Astrocyte (in vitro differentiated cells and primary cell): ENCODE measurements at regions not wholly inside any gene's neighbourhood (a gene's known extent, or its start where the extent isn't known, plus 50 kb on each side); places are given as distances from the start of the nearest gene placed in this dataset.

Source experiments
- CTCF ChIP-seq: IDR thresholded peaks from 2 replicates; pipeline ENCODE4 v1.5.1; 2011; ENCODE audit warnings: low read depth, mild to moderate bottlenecking, inconsistent platforms, low read length, moderate library complexity; ENCODE audit not compliant: insufficient read depth
- EZH2 ChIP-seq: IDR thresholded peaks from 2 replicates; pipeline ENCODE4 v1.6.1; 2012; ENCODE audit warnings: mild to moderate bottlenecking, low read length, inconsistent platforms; ENCODE audit not compliant: insufficient read depth

DNA sequence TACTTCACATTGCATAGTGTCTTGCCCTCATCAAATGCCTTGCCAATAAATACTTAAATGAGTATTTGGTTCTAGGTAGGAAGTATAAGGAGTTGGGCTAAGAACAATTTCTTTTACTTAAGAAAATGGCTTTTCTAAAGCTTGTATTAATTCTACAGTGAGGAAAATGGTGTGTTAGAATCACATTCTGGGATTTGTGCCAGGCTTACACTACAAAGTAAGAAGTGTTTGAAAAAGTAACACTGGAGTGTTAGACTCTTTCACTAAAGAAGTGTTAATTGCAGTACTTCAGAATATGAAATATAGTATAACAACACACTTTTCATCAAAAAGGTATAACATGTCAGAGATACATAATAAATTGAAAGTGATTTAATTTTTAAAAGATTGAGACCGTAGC lies 328.7 kb downstream of the C3orf38 start:
- TF ChIP-seq CTCF = no peak
- no peak for TF ChIP-seq EZH2
